ENCODE measurements at regions not wholly inside any gene's neighbourhood (a gene's known extent, or its start where the extent isn't known, plus 50 kb on each side); places are given as distances from the start of the nearest gene placed in this dataset.

DNA sequence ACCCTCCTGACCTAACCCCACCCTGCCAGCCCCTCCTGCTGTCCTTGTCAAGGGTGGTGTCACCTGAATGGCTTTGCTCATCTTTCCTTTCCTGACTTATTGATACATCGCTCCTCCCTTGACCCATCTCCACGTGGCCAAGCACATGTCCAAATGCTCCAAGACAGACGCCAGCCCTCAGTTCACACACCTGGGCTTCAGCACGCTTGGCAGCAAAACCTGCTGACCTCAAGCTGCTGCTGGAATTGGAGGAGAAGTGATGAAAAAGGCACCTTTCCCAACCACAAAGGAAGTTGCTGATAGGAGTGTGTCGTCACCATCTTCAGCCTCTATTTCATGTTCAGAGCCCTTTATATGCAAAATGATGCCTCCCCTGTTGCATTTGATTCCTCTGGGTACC, 141.3 kb downstream of the TLE3 start:
- no peak for DNase-seq (ENCODE audit: low read depth)

GRCh38 chr15:69957175-69957574, 140.5 kb downstream of the TLE3 start:
- DNase-seq (ENCODE audit: low read depth): no peak

- no peak for DNase-seq (ENCODE audit: low read depth)
Observed at GRCh38 chr15:69958496-69959084, 139.1 kb downstream of the TLE3 start.

- DNase-seq (ENCODE audit: low read depth): no peak
Observed at GRCh38 chr15:69962561-69962960, 135.2 kb downstream of the TLE3 start.

- DNase-seq (ENCODE audit: low read depth): no peak
Observed at GRCh38 chr15:69963385-69963784, 134.3 kb downstream of the TLE3 start.

DNA sequence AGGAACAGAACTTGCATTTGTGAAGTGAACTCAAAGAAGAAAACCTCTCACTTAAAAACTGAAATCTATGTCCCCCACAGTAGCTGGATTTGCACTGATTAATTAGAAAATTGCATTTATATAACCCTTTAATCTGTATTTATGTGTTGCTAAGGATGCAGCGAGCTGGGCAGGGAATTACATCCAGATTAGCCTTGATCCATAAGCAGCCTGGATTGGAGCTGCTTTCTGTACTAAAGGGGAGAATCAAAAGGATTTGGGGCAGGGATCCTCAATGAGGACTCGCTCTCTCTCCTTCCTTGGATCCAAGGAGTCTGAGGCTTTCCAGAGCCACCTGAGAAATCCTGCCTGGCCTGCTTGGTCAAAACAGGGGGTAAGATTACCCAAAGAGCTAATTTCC, 125.9 kb downstream of the TLE3 start:
- DNase-seq (ENCODE audit: low read depth): no peak

- DNase-seq (ENCODE audit: low read depth): no peak
Observed at GRCh38 chr15:69972436-69972835, 125.3 kb downstream of the TLE3 start.

GRCh38 chr15:69973102-69973714, 124.5 kb downstream of the TLE3 start:
- no peak for DNase-seq (ENCODE audit: low read depth)

DNA sequence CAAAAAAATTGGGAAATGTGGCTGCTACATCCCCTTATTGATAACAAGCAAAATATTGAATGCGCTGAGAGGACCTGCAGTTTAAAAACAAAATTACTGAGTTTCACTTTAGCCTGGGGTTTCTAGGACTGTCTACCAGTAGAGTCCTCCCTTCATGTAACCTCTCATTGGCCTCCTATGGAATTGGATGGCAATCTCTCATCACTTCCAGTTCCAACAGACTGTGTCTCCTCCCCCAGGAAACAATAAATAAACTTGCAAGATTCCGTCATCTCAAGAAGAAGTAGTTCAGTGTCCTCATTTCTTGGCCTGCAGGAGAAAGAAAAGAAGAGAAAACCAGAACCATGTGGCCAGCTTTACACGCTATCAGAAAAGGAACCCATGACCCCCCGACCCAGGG, 123.8 kb downstream of the TLE3 start:
- no peak for DNase-seq (ENCODE audit: low read depth)

- DNase-seq (ENCODE audit: low read depth): no peak
Observed at GRCh38 chr15:69974321-69974720, 123.4 kb downstream of the TLE3 start.

- DNase-seq (ENCODE audit: low read depth): no peak
Observed at GRCh38 chr15:69976366-69976994, 121.2 kb downstream of the TLE3 start.

GRCh38 chr15:69978603-69979002, 119.1 kb downstream of the TLE3 start:
- DNase-seq (ENCODE audit: low read depth): no peak

GRCh38 chr15:69979262-69979661, 118.5 kb downstream of the TLE3 start:
- DNase-seq (ENCODE audit: low read depth): no peak

DNA sequence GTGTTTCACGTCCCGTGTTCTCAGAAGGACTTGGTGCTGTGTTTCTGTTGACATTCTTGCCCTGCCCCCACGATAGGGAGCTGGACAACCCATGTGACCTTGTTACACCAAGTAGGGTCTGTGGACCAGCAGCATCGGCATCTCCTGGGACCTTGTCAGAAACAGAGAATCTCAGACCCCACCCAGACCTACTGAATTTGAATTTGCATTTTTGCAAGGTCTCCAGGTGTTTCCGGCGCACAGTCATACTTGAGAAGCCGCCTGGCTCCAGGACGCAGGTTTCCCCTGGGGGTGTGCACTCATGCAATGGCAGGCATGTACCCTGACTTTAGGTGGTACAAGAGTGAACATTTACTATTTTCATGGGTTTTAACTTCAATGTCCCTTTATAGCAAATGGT, 117.9 kb downstream of the TLE3 start:
- no peak for DNase-seq (ENCODE audit: low read depth)

DNA sequence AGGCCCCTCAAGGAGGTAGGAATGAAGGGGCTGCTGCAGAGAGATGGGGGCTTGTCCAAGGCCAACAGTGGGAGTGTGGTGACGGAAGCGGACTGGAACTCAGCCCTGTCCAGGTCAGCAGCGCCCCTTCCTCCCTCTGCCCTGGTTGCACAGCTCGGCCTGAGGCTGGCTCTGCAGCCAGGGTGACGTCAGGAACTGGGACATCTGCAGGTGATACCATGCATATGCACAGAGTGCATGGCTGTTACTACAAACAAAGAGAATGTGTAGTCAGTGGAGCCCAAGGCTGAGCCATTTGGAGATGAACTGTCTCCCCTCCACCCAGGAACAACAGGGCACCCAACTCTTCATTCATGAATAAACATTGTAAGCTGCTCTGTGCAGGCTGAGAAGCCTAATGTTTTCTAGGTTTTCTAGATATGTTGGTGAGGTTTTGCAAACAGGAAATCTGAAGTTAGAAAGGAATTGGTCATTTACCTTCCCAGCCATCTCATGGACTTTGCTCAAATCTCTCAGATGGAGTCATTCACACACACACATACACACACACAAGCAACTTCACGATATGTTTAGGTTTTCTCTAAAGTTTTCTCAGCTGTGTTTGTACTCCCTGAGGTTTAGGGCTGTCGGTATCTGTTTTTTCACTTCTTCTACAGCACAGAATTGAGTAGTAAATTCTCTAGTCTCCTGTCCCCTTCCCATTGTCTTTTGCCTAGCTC, 117.2 kb downstream of the TLE3 start:
- DNase-seq (ENCODE audit: low read depth): no peak

DNA sequence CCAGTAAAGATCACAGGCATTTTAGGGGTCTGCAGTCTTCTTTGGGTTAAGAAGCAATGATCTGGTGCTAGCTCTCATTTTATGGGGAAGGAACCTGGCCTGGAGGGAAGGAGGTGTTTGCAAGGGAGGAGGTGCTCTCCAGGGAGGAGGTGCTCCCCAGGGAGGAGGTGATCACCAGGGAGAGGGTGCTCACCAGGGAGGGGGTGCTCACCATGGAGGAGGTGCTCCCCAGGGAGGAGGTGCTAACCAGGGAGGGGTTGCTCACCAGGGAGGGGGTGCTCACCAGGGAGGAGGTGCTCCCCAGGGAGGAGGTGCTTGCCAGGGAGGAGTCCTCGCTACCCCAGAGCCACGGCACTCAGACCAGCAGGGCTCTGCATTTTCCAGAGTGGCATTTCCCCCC, 115.7 kb downstream of the TLE3 start:
- DNase-seq (ENCODE audit: low read depth): no peak

GRCh38 chr15:69983696-69984265, 113.9 kb downstream of the TLE3 start:
- no peak for DNase-seq (ENCODE audit: low read depth)

- DNase-seq (ENCODE audit: low read depth): no peak
Observed at GRCh38 chr15:69987492-69988489, 109.9 kb downstream of the TLE3 start.

DNA sequence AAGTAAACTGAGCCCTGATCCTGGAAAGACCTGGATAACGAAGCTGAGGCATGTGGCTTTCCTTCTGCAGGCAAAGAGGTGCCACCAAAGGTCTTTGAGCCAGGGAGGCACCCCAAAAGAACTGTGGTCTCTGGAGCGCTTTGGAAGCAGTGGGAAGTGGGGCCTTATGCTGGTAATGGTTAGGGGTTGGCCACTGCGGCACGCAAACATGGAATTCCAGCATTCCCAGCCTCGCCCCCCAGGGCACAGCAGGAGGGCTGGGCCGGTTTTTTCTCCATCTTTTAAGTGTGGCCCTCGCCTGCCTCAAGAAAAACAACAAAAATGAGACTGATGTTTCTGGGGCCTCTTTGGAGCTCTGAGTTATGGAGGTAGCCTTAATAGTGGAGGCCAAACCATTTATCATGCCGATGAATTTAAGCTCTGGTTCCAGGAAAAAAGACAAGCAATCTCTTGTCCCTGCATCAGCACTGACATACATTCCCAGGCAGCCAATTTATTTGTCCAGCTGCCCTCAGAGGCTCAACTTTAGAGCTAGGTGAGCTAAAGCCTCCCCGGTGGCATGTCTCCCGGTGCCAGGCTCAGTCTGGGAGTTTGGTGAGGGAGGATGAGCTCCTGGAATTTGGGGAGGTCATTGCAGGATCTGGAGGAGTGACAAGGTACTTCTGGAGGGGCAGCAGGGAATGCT, 109.0 kb downstream of the TLE3 start:
- DNase-seq (ENCODE audit: low read depth): no peak

DNA sequence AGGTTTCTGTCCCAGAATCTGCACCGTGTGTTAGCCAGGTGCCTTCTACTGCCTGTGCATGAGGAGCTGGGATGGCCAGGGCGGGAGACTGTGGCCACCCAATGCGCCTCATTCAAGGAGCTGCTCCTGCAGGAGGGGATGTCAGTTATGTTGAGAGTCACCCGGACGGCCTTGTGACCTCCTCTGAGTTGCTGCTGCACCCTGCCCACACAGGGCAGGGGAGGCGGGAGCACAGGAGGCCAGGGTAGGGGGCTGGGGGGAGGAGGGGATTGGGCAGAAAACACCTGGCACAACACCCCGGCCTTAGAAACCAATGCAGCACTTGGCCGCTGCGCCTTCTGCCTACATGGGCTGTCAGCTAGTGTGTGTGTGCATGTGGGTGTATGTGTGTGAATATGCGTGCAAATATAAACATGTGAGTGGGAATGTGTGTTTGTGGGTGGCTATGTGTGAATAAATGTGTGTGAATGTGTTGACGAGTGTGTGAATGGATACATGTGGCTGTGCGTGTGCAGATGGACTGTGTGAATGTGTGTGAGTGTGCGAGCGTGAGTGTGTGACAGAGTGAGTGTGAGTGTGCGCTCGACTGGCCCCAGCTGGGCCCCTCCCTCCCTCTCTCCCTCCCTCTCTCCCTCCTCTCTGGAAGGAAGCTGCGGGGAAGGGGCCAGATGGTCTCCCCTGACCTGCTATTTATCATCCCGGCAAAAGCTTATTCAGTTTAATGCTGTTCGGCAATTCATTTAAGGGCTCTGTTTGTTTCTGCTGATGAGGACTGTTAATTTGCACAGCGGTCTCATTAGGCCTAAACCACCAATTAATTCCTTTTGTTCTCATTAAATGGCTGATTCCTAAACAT, 106.9 kb downstream of the TLE3 start:
- DNase-seq (ENCODE audit: low read depth): no peak

Measured in HS-27A (cell line).